ENCODE measurements at regions not wholly inside any gene's neighbourhood (a gene's known extent, or its start where the extent isn't known, plus 50 kb on each side); places are given as distances from the start of the nearest gene placed in this dataset.

- peaks cover 0 to 4% (median 0%) of the 10 kb centered on the region in 4 experiments for H3K27me3 ChIP-seq (replicated peaks in 1 of 4; ENCODE audit: control extremely low read depth in 1 of 4, control insufficient read depth in 3 of 4, insufficient read depth in 4 of 4, low read length in 3 of 4)
- H3K4me2 ChIP-seq (replicated peaks; ENCODE audit: low read depth, low read length, poor library complexity, severe bottlenecking): no peak overlapping the region
- H3K27me3 Mint-ChIP-seq: peaks cover 31% of the 10 kb centered on the region
- no peak overlapping the region for H2AFZ ChIP-seq (ENCODE audit: insufficient read depth, low read depth, low read length, poor library complexity, severe bottlenecking)
- H3K4me3 ChIP-seq (ENCODE audit: control extremely low read depth in 1 of 5, extremely low read depth in 1 of 5, insufficient read depth in 1 of 5, low read depth in 2 of 5, low read length in 4 of 5): no peak overlapping the region
- H4K20me1 ChIP-seq (ENCODE audit: control insufficient read depth, insufficient read depth, low read length, poor library complexity, severe bottlenecking): no peaks in the 10 kb centered on the region
- no peak overlapping the region for H3K27ac Mint-ChIP-seq
- TF ChIP-seq CTCF (IDR thresholded peaks at IDR 0.05) (no peak), EZH2 (IDR thresholded peaks at IDR 0.05; ENCODE audit: borderline replicate concordance, insufficient read depth, low read depth, low read length, poor library complexity, severe bottlenecking) (no peak)
- ATAC-seq (ENCODE audit: low read depth) (no peak), DNase-seq (no peak)
- H3K4me3 Mint-ChIP-seq: no peak overlapping the region
- H3K36me3 ChIP-seq (replicated peaks in 1 of 2; ENCODE audit: control extremely low read depth in 1 of 2, control insufficient read depth in 1 of 2, extremely low read depth in 1 of 2, insufficient read depth in 2 of 2, low read length in 1 of 2): no peaks in the 10 kb centered on the region
- H3K79me2 ChIP-seq (ENCODE audit: control insufficient read depth, insufficient read depth, low read length): no peaks in the 10 kb centered on the region
- intact Hi-C loops (cut with micrococcal nuclease): no loop called here
- no peak overlapping the region for H3K9ac ChIP-seq (ENCODE audit: low read length)
- H3K27ac ChIP-seq (ENCODE audit: low read length in 2 of 2): no peak overlapping the region
- WGBS (ENCODE audit: insufficient coverage): 100% methylated on average over 1 of the region's 7 CpGs
- no peaks in the 10 kb centered on the region for H3K4me1 Mint-ChIP-seq
- CTCF ChIA-PET: interaction anchor here (1.2 to 2.2 kb wide), 5 partner anchors 18 to 1574 kb away, joined by 3 to 17 read pairs (median 4); no protein-coding TSS in a partner anchor
- no peaks in the 10 kb centered on the region for H3K4me1 ChIP-seq (ENCODE audit: control insufficient read depth in 2 of 2, insufficient read depth in 2 of 2, low read length in 2 of 2)
- H3K9me3 ChIP-seq (ENCODE audit: control extremely low read depth in 1 of 3, control insufficient read depth in 2 of 3, insufficient read depth in 1 of 3, low read length in 2 of 3): peaks cover 0 to 3% (median 0%) of the 10 kb centered on the region in 3 donors
- POLR2A ChIA-PET: no interaction called here
- no peaks in the 10 kb centered on the region for H3K9me3 Mint-ChIP-seq (ENCODE audit: insufficient read depth)
These were observed 297.4 kb downstream of the THBS2 start for GRCh38 chr6:168956141-168956838.

- intact Hi-C loops (cut with micrococcal nuclease): no loop called here
- H4K20me1 ChIP-seq (ENCODE audit: control insufficient read depth, insufficient read depth, low read length, poor library complexity, severe bottlenecking): no peaks in the 10 kb centered on the region
- ATAC-seq (ENCODE audit: low read depth) (no peak), DNase-seq (no peak)
- H3K9me3 ChIP-seq (ENCODE audit: control extremely low read depth in 1 of 3, control insufficient read depth in 2 of 3, insufficient read depth in 1 of 3, low read length in 2 of 3): peaks cover 0 to 3% (median 0%) of the 10 kb centered on the region in 3 donors
- peaks cover 0 to 4% (median 0%) of the 10 kb centered on the region in 4 experiments for H3K27me3 ChIP-seq (replicated peaks in 1 of 4; ENCODE audit: control extremely low read depth in 1 of 4, control insufficient read depth in 3 of 4, insufficient read depth in 4 of 4, low read length in 3 of 4)
- Mint-ChIP-seq H3K4me1 (no peaks in the 10 kb centered on the region), H3K9me3 (ENCODE audit: insufficient read depth) (no peaks in the 10 kb centered on the region), H3K27ac (no peak overlapping the region), H3K4me3 (no peak overlapping the region), H3K27me3 (peaks cover 38% of the 10 kb centered on the region)
- no peak overlapping the region for H3K27ac ChIP-seq (ENCODE audit: low read length in 2 of 2)
- WGBS (ENCODE audit: insufficient coverage): 100% methylated on average over 1 of the region's 6 CpGs
- H3K9ac ChIP-seq (ENCODE audit: low read length): no peak overlapping the region
- ChIA-PET POLR2A (no interaction called here), CTCF (no interaction called here)
- H3K4me3 ChIP-seq (ENCODE audit: control extremely low read depth in 1 of 5, extremely low read depth in 1 of 5, insufficient read depth in 1 of 5, low read depth in 2 of 5, low read length in 4 of 5): no peak overlapping the region
- no peak overlapping the region for H2AFZ ChIP-seq (ENCODE audit: insufficient read depth, low read depth, low read length, poor library complexity, severe bottlenecking)
- no peak for TF ChIP-seq EZH2 (IDR thresholded peaks at IDR 0.05; ENCODE audit: borderline replicate concordance, insufficient read depth, low read depth, low read length, poor library complexity, severe bottlenecking)
- TF ChIP-seq CTCF (IDR thresholded peaks at IDR 0.05): no peak
- H3K4me1 ChIP-seq (ENCODE audit: control insufficient read depth in 2 of 2, insufficient read depth in 2 of 2, low read length in 2 of 2): no peaks in the 10 kb centered on the region
- H3K4me2 ChIP-seq (replicated peaks; ENCODE audit: low read depth, low read length, poor library complexity, severe bottlenecking): no peak overlapping the region
- H3K79me2 ChIP-seq (ENCODE audit: control insufficient read depth, insufficient read depth, low read length): no peaks in the 10 kb centered on the region
- H3K36me3 ChIP-seq (replicated peaks in 1 of 2; ENCODE audit: control extremely low read depth in 1 of 2, control insufficient read depth in 1 of 2, extremely low read depth in 1 of 2, insufficient read depth in 2 of 2, low read length in 1 of 2): no peaks in the 10 kb centered on the region
These were observed 300.2 kb downstream of the THBS2 start for GRCh38 chr6:168953461-168953860.

Measured in B cell (primary cell).